Activated CD8-positive, alpha-beta memory T cell treated with anti-CD3 and anti-CD28 coated beads, Interleukin-2, amount 50 U/mL, for 48 hours (primary cell): ENCODE measurements at regions not wholly inside any gene's neighbourhood (a gene's known extent, or its start where the extent isn't known, plus 50 kb on each side); places are given as distances from the start of the nearest gene placed in this dataset.
"Not testable (repeated sequence)": the region's sequence is repeated elsewhere in the genome, so short reads cannot be mapped to it uniquely, and the experiment has no call there.

Source experiments
- DNase-seq: peaks from one replicate; pipeline ENCODE4 v3.0.0-alpha.2; 2020

- DNase-seq: no peak
These were observed 557.1 kb upstream of the DDX18 start for GRCh38 chr2:117257362-117257761.

DNA sequence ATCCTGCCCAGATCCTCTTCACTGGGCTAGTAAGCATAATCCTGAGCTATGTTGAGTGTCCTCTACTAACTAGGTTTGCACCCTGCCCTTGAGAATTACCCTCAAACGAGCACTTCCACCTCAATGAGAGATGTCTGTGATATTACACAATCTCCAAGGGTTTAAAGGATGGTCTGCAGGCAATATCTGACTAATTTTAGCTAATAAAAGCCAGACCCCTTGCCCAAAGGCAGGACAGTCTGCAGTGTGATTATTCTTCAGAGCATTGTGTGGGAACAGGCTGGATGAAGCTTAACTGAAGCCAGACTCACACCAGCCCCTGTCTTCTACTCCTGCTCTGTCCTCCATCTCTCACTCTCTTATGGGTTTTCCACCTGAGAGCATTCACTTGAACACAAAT, 544.9 kb upstream of the DDX18 start:
- no peak for DNase-seq

GRCh38 chr2:117271631-117272030, 542.9 kb upstream of the DDX18 start:
- no peak for DNase-seq

- no peak for DNase-seq
These were observed 541.4 kb upstream of the DDX18 start for GRCh38 chr2:117273009-117273671.

DNA sequence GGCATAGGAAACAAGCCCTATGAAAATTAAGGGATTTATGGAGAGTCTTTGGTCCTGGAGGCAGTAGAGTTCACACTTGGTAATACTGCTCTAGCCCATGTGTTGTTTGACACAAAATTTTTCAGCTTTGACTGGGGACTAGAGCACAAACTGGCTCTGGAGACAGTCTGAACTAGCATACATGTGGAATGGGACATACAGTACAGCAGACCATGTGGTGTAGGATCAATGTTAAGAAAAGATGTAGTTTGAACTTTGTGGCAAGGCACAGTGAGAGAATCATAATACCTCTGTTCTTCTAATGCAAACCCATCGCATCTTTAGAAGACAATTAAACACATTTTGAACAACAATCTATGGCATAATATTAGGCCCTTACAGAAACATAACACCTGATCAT, 521.5 kb upstream of the DDX18 start:
- DNase-seq: no peak

DNA sequence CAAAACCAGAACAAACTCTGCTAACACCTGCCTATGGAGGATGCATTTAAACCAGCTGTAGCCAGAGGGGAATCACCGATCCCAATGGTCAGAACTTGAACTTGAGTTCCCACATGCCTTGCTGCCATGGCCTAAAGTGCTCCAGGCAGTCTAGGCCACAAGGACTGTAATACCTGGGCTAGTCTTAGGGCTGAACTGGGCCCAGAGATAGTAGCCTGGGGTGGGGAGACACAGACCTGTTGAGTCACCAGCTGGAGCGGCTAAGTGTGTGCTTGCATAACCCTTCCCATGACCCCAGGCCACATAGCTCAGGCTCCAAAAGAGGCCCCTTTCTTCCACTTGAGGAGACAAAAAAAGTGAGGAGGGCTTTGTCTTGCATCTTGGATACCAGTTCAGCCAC, 515.0 kb upstream of the DDX18 start:
- DNase-seq: no peak

- no peak for DNase-seq
These were observed 505.4 kb upstream of the DDX18 start for GRCh38 chr2:117308861-117309770.

GRCh38 chr2:117321816-117322215, 492.7 kb upstream of the DDX18 start:
- no peak for DNase-seq

- no peak for DNase-seq
These were observed 491.2 kb upstream of the DDX18 start for GRCh38 chr2:117323331-117323730.

DNA sequence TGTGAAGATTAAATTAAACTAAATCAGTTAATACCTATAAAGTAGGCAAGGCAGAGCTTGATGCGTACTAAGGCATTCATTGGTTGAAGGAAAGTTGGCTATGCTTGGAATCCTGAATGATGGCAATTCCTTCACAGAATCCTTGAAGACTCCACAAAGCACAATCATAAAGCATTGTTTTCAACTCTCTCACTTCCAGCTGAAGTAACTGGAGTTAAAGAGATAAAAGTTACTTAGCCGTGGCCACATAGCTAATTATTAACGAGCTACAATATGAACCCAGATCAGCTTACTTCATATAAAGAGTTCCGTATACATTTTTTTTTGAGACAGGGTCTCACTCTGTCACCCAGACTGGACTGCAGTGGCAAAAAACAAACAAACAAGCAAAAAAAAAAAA, 483.9 kb upstream of the DDX18 start:
- no peak for DNase-seq

GRCh38 chr2:117335967-117336366, 478.5 kb upstream of the DDX18 start:
- no peak for DNase-seq

DNA sequence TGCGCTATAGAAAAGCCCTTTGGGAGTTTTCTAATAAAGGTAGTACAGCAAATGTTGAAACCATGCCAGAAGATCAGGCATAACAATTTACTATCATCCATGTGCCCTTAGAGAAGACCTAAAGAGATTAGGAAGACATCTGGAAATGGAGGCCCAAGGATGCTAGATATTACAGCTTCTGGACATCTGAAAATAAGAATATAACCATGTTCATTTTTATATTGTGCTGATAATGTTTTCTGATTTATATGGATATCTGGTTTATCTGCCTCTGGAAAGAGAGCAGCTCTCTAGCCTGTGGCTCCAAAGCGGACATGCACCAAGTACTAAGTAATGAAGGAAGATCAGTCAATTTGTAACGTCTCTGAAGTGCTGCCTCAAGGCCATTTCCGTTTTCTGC, 478.0 kb upstream of the DDX18 start:
- no peak for DNase-seq

- not testable (repeated sequence) for DNase-seq
These were observed 476.5 kb upstream of the DDX18 start for GRCh38 chr2:117337981-117338380.

GRCh38 chr2:117339980-117340379, 474.5 kb upstream of the DDX18 start:
- no peak for DNase-seq

GRCh38 chr2:117341690-117342089, 472.8 kb upstream of the DDX18 start:
- DNase-seq: no peak

- DNase-seq: no peak
These were observed 472.1 kb upstream of the DDX18 start for GRCh38 chr2:117342415-117342814.

DNA sequence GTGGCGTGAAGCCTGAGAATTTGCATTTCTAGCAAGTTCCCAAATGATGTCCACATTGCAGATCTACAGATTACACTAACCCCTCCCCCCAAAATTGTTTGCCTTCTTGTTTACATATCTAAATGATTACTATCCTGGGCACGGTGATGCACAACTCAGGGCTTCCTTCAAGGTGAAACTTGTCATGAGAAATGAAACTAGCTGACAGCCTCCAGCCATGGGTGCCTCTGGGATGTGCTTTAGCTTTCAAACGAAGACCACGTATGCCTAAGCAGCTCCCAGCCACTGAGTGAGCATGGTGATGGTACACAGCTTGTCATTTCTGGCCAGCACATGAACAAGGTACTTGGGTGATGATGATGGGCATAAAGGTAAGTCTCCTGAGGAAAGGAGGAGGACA, 464.8 kb upstream of the DDX18 start:
- DNase-seq: no peak

- DNase-seq: no peak
These were observed 463.1 kb upstream of the DDX18 start for GRCh38 chr2:117351396-117351795.

DNA sequence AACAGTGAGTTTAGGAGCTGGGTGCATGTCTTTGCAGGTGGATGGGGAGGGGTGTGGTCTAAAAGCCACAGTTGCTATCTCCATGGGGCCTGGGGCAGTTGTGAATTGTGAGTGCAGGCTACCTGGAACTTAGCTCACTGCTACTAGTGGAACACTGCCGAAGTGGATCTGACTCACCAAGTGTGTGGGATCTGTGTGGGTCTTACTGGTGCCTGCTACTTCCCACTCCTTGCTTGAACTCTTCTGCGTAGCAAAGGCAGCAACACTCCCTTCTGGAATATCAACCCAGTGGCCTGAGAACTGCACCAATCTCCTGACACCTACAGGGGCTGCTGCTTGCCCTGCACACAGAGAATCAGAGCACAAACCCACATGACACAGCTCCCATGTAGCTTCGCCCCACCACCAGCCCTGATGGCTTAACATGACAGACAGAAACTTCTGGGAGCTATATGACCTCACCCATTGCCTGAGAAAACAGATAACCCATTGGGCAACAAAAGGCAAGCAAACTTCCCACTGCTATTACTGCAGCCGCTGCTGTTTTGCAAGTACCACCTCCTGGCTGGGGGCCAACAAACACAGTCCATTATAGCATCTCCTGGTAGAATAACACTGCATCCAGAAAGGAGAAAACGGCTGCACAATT, 455.1 kb upstream of the DDX18 start:
- DNase-seq: no peak

DNA sequence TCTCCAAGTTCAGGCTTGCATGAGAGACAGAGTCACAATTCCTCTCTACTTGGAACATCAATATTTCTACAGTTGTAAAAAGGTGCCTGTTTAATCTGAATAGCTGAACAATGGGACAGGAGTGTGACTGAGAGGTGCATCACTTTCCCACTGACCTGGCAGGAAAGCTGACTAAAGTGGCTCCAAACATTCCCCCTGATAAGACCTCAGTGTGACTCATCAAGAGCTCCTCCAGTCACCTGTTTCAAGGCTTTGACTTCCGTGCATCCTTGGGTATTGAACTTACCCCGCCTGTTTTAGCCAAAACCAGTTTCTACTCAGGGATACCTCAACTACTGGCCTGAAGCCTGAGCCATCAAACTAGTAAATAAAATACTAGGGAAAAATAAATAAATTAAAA, 453.9 kb upstream of the DDX18 start:
- no peak for DNase-seq

DNA sequence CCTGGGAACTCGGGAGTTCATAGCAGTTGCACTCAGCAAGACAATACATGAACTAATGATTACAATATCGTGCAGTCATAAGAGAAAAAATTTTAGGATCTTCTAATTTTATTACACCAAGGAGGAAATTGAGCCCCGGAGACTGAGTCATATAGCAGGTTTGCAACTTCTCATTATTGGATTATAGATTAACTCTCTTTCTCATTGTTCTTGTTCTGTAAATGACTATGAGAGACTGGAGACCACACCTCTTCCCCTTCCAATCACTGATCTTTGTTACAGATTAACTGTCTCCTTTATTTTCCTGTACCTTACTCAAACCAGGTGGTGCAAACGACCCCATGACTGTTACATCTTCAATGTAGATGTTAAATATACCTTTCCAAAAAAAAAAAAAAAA, 435.8 kb upstream of the DDX18 start:
- DNase-seq: no peak

GRCh38 chr2:117379928-117380327, 434.6 kb upstream of the DDX18 start:
- no peak for DNase-seq

DNA sequence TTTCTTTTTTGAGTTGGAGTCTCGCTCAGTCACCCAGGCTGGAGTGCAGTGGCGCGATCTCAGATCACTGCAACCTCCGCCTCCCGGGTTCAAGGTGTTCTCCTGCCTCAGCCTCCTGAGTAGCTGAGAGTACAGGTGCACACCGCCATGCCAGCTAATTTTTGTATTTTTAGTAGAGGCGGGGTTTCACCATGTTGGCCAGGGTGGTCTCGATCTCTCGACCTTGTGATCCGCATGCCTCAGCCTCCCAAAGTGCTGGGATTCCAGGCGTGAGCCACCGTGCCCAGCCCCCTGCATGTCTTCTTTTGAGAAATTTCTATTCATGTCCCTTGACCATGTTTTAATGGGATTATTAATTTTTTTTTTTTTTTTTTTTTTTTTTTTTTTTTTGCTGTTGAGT, 430.5 kb upstream of the DDX18 start:
- not testable (repeated sequence) for DNase-seq

- DNase-seq: no peak
These were observed 418.3 kb upstream of the DDX18 start for GRCh38 chr2:117396161-117396560.
